Suppressor macrophage treated with lipopolysaccharide for 1 hour (primary cell): ENCODE measurements at regions not wholly inside any gene's neighbourhood (a gene's known extent, or its start where the extent isn't known, plus 50 kb on each side); places are given as distances from the start of the nearest gene placed in this dataset.
"Not testable (repeated sequence)": the region's sequence is repeated elsewhere in the genome, so short reads cannot be mapped to it uniquely, and the experiment has no call there.

Experiments
- DNase-seq, 3 donors: peaks; one replicate each; pipeline ENCODE4 v3.0.0-alpha.2; 2020 to 2022

DNA sequence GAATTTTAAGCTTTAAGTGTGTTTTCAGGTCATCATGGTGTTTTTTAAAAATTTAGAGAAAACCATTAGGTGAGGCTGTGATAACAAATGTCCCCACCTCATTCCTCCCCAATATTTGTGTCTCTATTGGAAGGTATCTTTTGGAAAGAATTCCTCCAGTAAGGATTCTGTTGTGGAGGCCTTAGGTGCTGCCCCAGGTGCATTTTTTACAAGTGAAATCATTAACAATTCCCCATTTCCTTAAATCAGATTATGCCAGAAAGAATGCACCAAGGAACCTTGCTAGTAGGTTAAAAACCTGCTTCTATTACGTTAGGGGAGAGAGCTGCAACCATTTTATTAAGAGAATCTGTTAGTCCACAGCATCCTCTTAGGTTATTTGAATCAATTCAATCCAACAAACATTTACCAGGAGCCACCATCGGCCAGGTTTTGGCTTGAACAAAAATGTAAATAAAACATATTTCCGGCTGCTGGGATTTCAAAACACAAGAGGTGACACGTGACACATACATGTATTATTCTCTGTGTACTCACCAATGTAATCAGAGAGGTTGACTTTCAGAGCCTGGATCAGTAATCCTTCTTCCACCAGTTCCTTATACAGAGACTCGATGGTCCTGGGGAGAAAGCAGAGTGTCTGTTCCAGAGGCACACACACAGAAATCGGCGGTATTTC is 112.5 kb upstream of the ASB18 start:
- no peak for DNase-seq

DNA sequence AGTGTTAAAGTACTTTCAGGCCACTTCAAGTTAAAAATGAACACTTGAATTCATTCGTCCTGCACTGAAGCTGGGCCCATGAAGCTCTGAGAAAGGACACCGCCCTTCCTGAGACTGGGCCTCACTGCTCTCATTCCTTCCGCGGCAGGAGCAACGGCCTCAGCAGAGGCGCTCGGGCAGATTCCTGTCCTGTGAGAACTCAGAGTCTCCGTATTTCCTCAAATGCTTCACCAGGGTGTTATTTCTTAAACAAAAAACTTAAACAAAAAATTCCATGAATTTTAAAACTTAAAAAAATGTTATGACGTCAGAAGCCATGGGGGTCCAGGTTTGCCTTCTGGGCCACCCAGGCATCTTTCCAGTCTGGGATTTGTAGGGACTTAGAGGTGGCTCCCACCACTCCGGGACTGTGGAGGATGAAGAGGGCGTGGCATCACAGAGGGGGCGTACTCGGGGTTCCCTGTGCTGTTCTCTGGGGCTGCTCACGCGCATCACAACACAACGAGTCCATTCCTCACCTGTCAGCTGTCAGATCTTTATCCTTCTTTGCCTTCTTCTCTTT is 115.9 kb upstream of the ASB18 start:
- no peak for DNase-seq

DNA sequence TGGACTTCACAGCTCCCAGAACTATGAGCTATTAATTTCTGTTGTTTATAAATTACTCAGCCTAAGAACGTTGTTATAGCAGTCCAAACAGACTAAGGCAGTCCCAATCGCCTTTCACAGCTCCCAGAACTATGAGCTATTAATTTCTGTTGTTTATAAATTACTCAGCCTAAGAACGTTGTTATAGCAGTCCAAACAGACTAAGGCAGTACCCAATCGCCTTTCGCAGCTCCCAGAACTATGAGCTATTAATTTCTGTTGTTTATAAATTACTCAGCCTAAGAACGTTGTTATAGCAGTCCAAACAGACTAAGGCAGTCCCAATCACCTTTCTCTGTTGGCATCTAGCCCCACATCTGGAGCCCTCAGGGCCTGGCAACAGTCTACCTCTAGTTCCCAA is 117.0 kb upstream of the ASB18 start:
- DNase-seq = not testable (repeated sequence)

DNA sequence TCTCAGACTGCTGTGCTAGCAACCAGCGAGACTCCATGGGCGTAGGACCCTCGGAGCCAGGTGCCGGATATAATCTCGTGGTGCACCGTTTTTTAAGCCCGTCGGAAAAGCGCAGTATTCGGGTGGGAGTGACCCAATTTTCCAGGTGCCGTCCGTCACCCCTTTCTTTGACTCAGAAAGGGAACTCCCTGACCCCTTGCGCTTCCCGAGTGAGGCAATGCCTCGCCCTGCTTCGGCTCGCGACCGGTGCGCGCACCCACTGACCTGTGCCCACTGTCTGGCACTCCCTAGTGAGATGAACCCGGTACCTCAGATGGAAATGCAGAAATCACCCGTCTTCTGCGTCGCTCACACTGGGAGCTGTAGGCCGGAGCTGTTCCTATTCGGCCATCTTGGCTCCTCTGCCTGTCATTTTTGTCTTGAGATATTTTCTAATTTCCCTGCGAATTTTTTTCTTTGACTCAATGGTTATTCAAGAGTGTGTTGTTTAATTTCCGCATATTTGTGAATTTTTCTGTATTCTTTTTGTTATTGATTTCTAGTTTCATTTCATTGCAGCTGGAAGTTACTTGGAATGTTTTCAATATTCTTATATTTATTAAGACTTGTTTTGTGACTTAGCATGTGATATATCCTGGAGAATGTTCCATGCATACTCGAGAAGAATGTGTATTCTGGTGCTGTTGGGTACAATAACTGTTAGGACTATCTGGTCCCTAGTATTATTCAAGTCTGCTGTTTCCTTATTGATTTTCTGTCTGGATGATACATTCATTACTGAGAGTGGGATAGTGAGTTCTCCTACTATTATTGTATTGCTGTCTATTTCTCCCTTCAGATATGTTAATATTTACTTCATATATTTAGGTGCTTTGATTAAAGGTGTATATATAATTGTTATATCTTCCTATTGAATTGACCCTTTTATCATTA is 125.3 kb upstream of the ASB18 start:
- not testable (repeated sequence) for DNase-seq

DNA sequence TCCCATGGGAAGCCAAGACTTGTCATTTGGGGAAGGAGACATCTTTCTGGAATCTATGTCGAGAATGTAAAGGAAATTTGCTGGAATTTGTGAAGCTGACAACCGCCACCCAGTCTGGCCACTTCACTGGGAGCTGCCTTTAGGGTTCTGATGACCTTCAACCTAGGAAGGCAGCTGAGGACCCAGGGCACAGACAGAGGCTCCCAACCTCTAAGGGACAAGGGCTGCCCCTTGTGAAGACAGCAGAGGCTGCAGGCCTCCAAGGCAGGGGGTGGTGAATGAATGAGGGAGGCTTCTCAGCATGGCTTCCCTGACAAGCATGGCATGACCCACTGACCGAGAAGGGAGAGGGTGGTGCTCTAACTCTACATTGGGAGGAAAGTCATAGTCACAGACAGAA is 128.9 kb upstream of the ASB18 start:
- DNase-seq = no peak

DNA sequence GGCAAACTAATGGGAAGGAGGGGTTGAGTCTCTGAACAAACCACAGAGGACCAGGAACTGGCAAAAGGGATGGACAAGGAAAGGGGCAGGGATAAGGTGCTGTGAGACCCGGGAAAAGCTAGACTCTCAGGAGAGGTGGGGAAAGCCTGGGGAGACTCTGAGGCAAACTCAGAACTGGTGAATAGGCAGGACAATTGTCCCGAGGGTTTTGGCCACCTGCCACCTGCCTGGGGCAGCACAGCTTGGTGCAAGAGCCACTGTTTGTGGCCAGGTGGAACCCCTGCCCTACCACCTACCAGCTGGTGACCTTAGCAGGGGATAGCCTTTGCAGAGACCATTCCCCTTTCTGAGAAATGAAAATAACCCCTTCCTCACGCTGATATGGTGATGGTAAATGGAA is 129.4 kb upstream of the ASB18 start:
- no peak for DNase-seq

DNA sequence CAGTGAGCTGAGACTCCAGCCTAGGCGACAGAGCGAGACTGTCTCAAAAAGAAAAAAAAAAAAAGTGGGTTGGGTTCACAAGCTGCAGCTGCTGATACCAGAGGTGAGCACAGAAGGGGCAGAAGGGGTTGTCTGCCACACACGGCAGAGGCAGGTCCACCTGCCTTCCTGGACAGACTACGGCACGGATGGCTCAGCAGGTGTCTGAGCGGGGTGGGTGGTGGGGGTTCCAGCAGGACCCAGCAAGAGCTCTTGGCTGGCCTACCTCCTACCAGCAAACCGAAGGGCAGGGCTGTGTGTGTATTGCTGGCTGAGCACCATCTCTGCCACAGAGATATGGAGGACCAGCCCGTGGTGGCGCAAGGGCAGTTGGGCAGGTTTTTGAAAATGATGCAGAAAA is 130.4 kb upstream of the ASB18 start:
- DNase-seq = no peak

DNA sequence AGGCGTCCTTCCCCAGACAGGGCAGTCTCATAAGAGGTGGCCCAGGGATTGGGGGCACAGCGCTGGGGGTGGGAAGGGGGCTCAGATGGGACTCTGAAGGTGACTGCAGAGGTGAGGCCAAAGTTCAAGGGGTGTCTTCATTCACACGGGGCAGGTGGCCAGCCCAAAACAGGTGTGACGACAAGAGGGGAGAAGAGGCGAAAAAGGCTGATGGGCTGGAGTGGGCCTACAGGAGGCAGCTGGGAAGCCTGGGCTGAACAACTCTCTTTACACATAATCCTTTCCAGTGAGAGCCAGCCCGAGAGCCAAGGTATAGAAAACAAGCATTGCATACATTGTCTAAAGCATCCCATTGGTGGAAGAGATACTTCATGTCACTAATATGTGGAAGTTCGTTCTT is 130.9 kb upstream of the ASB18 start:
- no peak for DNase-seq

DNA sequence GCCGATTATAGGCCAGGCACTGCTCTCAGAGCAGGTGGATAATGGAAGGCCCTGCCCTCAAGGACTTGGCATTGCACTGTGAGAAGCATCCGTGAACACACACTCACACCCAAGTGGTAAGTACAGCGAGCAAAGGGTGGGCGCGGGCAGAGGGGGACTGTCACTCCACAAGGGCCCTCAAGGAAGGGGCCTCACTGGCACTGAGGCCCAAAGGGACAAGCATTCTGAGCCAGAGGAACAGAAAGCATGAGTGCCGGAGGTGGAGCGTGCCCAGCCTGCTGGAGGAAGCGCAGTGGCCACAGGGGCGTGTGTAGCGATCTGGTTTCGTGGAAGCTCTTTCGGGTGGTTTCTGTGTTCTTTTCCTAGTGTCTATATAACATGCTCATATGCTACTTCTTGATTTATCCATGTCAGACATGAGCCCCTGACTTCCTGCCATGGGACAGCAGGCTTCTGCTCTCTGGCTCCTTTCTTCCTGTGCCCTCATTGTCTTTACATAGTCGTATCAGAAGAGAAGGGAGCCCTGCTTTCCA is 132.7 kb upstream of the ASB18 start:
- DNase-seq = no peak

DNA sequence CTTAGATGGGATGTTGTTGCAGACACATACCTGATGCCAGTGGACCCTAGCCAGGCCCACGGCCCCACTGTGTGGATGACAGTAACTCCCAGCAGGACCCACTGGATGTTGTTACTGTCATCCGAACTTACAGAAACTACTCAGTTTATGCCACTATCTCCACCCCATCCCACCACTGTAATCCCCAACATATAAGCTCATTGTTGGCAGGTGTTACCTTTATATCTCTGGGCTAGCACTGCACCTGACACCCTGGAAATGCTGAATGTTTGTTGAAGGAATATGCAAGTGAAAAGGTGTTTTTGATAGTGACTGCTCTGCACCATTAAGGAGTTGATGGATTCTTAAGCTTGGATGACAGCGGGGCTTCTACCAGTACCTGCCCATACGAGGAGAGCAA is 133.5 kb upstream of the ASB18 start:
- no peak for DNase-seq

DNA sequence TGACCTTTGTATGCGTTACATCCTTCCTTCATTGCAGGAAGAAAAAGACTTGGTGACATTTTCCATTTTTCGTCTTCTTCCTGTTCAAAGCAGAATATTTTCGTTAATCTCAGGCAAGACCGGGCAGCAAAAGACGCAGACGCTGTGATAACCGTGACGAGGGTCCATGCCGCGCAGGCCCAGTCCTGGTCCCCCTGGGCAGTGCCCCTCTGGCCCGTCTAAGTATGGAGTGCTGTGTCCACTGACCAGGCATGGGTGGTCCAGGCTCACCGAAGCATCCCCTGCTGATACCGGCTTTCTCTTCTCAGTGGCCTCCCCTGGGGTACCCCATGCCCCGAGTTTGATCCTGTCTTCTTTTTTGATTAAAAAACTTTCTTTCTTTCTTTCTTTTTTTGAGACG is 135.2 kb upstream of the ASB18 start:
- no peak for DNase-seq

DNA sequence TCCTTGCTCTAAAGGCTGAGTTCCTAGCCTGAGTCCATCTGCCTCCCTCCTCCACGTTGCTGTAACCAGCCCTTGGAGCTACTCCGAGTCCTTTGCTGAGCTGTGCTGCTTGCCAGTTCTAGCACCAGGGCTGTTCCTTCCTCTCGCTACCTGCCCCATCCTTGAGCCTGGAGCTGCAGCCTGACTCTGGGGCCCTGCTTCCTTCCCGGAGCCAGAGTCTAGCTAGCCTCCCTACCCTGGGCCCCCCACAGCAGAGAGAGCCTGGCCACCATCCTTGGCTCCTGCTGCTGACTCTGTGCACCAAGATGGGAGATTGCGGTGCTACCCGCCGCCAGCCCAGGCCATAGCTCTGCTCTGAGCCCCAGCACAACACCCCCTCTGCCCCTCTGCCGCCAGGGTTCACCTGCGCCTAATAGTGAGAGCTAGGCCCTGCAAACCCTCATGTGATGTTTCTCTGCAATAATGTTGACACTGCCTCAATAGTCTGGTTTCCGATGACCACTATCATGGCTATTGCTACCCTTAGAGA is 135.9 kb upstream of the ASB18 start:
- no peak for DNase-seq

DNA sequence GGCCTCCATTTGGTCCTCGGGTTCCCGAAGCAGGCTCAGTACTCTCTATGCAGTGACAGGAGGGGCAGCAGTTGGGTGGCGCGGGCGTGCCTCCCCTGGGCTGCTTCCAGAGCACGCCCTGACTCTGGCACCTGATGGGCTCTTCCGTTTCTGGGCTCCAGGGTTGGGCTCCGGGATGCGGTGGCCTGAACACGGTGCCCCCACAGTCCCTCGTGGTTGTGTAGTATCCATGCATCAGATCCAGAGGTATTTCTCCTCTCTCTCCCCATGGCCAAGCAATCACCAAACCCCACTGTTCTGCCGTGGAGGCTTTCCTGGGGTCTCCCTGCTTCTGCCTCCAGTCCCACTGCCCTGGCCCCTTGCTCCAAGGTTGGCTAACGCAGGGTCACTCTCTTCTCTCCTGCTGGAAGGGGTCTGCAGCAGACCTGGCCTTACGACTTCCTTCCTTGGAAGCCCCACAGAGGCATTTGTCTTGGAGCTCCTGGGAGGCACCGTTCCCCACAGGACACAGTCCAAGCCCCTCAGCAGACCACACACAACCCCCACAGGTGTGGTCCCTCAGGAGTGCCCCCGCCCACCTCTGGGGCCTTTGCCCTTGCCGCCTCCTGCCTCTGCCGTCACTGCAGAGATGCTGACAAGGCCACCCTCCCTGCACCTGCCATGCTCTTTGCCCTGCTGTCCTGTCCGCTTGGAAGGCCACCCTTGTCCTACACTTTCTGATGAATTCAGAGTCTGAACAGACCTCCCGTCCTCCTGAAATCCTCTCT is 136.6 kb upstream of the ASB18 start:
- DNase-seq = no peak

DNA sequence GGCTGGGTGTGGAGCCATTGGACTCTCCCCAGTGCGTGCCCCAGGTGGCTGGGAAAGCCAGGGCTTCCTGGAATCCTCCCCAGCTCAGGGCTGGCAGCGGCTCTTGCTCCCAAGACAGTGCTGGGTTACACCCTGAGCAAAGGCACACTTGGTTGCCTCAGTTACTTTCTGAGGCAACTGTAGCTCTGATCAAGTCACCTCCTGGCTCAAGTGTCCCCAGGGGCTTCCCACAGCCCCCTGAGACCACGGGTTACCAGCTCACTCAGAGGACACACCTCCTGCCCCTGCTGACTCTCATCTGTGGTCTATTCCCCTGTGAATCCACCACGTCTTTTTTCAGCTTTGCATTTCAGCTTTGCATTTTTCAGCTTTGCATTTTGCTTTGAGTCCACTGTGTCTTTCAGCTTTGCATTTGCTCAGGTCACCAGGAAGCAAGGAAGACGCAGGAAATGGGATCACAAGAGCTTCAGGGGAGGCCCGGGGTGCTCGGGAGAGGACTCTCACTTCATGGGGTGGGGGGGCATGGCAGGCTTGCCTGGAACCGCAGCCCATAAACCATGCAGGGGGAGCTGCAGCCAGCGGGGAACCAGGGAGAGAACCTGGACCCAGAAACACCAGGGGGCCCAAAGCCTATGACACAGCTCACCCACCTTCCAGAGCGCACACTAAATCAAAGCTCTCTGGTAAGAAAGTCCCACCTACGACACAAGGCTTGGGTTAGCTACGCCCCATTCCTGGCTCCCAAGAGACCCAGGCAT is 138.0 kb upstream of the ASB18 start:
- DNase-seq = no peak

DNA sequence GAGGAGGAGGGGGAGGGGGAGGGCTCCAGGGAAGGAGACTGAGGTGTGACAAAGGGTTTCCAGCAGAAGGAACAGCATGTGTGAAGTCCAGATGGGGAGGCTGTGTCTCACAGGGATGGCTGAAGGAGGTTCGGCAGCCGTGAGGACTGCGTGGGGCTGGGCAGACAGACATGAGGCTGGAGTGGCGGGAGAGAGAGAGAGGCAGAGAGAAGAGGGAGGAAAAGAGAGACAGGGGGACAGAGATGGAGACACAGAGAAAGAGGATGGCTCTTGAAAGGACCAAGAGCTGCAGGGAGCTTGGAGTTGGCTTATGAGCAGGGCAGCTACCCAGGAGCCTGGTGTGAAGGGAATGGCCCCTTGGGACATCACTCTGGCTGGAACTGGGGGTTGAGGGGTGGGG is 138.9 kb upstream of the ASB18 start:
- DNase-seq = no peak

DNA sequence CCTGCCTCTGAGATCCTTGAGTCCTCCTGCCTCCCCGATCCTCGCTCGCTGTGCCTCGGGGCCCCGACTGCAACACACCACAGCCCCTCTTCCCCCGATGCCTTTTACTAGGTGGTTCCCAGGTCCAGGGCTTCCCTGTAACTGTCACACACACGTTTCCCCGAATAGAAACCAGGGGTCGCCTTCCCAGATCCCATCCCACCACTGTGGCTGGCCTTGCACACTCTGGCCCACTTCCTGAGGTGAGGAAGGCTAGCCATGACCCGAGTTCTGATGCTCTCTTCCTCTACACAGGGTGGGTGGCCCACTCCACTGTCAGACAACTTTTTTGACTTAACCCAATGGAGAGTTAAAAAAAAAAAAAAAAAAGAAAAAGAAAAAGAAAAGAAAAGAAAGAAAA is 139.6 kb upstream of the ASB18 start:
- no peak for DNase-seq

DNA sequence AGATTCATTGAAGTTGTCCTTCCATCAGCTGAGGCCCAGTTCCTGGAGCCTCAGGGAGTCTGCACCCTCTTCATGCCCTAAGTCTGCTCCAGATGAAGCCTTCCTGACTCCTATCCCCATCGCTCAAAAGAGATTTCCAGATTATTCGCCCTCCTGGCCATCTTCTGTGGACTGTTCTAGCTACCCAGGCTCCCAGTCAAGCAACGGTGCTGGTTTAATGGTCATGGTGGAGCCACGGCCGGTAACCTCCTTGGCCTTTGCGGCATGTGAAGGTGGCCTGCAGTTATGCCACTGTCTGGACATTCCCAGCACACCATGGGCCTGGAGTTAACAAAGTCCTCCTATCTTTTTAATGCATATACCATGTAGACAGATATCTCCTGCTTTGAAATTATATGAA is 140.1 kb upstream of the ASB18 start:
- no peak for DNase-seq

DNA sequence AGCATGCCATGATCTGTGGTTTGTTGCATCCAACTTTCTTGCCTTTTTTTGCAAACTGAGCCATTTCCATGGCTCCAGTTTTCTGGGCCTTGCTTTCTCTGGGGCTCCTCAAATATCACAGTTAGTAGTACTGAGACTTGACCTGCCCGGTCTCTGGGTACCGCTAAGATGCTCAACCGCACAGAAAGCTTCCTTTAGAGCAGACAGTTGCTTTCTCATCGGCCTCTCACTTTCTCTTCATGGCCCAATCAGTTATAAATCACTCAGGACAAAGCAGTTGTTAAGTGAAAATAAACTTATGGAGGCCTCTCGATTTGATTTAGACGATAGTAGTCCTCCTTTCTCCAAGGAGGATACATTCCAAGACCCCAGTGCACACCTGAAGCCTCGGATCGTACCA is 141.2 kb upstream of the ASB18 start:
- DNase-seq = no peak

DNA sequence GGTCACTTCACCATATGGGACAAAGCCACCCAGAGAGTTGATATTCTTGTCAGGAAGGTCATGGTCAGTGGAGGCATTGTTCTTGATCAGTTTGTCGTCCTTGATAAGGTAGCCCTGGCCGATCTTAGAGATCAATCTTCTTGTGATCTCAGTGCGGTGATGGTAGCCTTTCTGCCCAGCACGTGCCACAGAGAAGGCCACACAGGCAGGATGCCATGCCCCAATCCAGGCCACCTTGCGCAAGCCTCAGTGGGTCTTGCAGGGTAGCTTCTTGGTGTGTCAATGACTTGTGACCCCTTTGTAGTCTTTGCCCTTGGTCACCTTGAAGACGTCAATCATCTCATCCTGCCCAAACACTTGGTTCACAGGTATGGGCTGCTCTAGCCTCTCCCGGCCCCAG is 143.9 kb upstream of the ASB18 start:
- no peak for DNase-seq

DNA sequence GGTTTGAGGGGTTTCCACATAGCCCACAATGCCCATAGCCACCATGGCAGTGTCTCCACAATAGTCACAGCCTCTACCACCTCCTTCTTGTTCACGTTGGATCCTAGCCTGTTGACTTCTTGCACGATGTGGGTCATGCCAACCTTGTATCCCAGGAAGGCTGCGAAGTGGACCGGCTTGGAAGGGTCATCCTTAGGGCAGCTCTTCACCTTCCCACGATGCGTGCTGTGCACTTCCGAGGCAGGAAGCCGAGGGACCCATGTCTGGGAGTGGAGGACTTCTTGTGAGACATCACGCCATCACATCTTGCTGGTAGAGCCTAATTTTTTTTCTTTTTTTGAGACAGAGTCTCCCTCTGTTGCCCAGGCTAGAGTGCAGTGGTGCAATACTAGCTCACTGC is 144.6 kb upstream of the ASB18 start:
- no peak for DNase-seq

DNA sequence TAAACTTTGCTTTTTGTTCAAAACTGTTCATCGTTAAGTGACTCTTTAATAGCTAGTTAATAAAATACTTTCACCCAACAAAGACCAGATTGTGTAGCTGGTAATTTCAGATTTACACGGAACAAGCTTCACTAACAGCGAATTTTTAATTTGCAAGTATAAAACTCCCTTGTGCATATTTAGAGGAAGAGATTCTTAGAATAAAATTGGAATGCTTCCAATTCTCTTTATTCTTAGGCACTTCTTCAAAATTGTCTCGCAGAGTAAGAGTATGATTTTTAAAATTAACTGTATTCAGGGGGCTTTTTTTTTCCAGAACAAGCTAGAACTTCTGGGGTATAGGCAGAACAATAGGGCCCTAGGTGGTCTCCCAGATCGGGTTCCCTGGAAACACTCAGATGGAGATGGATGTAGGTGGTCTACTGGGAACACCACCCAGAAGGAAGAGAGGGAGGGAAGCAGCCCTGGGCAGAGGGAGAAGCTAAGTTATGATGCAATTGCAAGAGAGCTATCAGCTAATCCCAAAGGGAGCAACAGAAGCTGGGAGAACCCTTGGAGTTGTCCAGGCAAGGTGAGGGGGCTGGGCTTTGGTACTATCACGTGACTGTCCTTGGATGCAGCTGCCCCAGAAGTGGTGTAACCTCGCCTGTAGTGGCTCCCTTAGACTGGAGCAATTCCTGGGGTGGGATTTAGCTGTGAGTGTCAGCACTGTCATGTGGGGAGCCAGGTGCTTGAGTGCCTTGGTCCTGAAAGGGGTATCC is 151.7 kb upstream of the ASB18 start:
- DNase-seq = no peak
